NCI-H2227 (cell line): ENCODE measurements at regions not wholly inside any gene's neighbourhood (a gene's known extent, or its start where the extent isn't known, plus 50 kb on each side); places are given as distances from the start of the nearest gene placed in this dataset.
"Not testable (repeated sequence)": the region's sequence is repeated elsewhere in the genome, so short reads cannot be mapped to it uniquely, and the experiment has no call there.

Experiments used
- DNase-seq: peaks from one replicate; lab custom pipeline; 2025; ENCODE audit not compliant: unreplicated experiment; lab: John Stamatoyannopoulos, UW

DNA sequence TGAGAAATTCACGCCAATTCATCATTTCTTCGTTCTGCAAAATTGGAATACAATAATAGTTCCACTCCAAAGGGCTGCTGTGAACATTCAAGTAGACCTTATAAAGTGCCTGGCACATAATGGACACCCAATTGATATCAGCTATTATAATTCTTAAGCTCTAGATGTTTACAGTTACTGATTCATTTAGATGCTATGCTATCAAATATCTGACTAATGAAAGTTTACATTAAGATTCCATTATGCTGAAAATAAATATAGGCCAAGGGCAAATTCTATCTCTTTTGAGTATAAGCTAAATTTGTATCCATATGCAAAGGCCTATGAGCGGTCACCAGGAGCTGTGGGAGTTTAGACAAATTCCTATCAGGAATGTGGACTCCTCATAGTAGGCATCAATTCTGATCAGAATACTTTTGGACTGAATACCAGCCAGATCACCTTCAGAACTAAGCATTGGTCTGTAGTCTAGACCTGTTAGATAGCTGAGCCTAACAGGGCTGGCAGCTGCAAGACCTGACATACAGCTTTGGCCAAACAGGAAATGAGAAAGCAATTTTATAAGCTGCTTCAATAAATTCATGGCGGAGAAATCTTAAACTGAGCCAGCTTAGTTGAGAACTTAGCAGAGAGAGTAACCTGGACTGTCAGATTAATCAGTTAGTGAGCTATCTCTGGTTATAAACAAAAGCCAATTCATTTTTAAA, 384.3 kb upstream of the ACTRT1 start:
- DNase-seq, result no peak

DNA sequence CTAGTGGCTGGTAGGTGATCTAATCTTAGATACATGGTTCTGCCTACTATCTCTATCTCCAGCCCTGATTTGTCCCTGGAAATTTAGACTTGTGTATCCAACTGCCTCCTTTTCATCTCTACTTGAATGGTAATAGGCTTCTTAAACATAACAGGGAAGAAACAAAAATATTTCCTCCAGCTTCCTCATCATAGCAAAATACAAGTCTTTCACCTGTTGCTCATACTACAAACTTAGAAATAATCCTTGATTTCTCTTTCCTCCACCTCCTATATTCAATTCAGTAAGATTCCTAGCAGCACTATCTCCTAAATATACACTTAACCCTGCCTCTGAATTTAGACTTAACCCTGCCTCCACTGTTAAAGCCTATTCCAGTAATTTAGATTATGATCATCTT, 373.3 kb upstream of the ACTRT1 start:
- DNase-seq, result no peak

DNA sequence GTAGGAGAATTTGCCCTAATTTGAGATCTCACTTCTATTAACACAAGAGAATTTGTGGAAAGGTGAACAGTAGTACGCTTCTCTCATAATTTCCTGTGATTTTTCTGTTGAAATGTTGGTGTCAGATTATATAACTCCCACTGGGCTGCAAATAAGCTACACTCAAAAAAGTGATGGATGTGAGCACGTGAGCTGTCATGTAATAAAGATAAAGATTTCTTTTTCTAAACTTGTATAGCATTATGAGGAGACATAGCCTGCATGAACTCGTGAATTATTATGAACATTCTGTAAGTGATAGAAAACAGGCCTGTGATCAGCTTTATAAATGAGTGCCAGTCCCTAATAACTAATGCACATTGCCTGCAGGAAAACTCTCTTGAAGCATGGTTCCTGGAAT, 356.6 kb upstream of the ACTRT1 start:
- no peak for DNase-seq

DNA sequence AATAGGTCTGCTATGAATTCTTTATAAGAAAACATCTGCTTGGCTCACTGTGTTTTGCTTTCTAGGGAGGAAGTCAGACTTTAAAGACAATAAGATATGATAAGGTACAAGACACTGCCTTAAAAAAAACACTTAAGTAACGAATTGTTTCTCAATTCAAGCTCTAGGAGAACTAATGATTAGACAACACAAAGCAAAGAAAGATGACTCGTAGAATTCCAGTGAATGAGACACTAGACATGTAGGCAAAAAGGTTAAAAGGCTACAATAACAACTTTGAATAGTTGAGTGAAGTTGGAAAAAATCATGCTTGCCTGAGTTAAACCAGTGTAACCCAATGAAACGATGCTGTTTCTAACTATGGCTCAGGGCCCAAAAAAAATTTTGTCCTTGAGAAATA, 344.4 kb upstream of the ACTRT1 start:
- DNase-seq, result no peak

DNA sequence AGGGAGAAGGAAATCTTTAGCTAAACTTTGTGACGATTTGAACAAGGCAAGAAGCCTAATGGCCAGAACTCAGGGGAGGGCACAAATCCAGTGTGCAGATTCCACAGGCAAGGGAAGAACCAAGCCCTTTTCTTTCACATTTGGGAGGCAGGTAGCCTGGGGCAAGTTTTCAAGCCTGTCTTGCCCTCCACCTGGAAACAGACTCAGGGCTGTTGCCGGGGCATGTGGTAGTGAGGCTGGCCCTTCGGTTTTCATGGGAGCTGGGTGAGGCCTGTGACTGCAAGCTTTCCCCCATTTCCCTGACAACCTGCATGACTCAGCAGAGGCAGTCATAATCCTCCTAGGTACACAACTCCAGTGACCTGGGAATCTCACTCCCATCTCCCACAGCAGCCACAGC, 331.6 kb upstream of the ACTRT1 start:
- DNase-seq, result not testable (repeated sequence)

DNA sequence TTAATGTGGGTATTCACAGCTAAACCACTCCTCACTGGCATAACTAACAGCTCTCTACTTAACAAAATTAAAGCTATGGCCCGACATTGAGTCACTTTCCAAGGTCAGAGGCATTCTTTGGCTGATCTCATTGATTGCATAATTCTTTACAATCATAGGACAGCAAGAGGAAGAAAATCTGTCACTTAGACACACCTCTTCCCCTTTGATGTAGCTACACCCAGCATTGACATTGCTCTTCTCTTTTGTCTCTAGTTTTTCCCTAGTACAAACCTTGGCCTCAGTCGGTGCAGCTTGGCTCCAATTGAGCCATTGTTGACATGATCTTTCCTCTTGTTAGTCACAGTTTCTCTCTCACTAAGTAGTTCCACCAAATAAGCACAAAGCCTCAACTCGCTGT, 313.3 kb upstream of the ACTRT1 start:
- no peak for DNase-seq

DNA sequence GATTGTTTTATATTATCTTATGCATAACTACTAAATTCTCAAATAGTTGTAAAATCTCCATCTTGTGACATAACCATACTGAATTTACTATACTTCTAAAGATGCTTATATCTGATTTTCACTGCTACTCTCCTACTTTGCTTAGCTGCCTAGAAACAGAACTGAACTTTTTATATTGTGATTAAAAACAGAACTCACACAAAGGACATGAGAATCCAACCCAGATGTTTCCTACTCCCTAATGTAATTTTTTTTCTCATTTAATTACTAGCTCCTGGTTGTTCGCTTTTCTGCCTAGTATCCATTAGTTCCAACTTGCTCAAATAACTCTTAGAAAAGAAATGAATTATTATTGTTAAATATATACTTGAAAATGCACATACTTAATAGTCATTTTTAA, 283.5 kb upstream of the ACTRT1 start:
- DNase-seq, result no peak

DNA sequence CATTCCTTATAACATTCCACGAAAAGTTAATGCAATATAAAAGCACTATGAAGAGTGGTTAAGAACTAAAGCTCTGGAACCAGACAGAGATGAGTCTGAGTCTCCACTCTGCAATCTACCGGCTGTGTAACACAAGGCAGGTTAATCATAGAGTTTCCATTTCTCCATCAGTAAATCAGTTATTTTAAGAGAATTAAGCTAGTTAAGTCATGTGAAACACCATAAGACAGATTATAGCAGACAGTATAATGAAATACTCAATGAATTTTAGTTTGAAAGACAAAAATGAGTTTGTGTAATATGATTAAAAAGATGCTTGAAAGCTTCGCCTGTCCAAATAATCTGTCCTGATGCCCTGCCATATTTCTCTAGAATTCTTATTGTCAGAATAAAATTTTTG, 282.6 kb upstream of the ACTRT1 start:
- no peak for DNase-seq

DNA sequence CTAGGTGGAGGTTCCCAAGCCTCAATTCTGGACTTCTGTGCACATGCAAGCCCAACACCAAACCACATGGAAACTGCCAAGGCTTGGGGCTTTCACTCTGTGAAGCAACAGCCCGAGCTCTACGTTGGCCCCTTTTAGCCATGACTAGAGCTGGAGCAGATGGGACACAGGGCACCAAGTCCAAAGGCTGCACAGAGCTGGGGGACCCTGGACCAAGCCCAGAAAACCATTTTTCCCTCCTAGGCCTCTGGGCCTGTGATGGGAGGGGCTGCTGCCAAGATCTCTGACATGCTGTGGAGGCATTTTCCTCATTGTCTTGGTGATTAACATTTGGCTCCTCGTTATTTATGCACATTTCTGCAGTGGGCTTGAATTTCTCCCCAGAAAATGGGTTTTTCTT, 258.7 kb upstream of the ACTRT1 start:
- DNase-seq, result no peak

DNA sequence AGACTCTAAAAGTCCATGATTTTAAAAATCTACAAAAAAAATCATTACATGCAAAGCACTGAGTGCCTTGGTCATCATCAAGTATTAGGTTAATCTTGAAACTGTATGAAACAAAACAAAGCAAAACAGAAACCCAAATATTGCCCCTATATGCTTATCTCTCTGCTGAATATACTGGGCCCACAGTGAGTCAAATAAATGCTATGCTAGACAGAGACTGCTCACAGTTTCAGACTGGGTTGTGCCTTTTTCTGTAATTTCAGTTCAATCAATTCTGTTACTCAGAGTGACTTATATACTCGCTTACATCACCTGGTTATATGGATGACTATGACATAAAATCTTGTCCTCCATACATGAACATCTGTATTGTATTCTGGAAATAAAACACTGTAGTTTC, 257.1 kb upstream of the ACTRT1 start:
- no peak for DNase-seq

DNA sequence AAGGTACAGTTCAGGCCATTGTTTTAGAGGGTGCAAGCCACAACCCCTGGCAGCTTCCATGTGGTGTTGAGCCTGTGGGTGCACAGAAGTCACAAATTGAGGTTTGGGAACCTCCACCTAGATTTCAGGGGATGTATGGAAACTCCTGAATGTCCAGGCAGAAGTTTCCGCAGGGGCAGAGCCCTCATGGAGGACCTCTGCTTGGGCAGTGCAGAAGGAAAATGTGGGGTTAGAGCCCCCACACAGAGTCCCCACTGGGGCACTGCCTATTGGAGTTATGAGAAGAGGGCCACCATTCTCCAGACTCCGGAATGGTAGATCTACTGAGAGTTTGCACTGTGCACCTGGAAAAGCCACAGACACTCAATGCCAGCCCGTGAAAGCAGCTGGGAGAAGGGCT, 242.0 kb upstream of the ACTRT1 start:
- DNase-seq, result no peak

DNA sequence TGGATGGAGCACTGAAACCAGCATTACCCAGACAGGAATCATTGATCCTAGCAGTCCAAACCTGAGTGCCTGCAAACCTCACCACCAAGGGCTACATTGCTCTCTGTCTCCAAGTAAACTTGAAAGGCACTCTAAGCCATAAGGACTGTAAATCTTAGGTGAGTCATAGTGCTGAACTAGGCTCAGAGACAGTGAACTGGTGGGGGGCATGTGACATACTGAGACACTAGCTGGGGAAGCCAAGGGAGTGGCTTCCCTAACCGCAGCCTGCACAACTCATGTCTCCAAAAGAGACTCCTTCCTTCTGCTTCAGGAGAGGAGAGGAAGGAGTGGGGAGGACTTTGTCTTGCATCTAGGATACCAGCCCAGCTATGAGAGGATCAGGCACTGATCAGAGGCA, 235.5 kb upstream of the ACTRT1 start:
- DNase-seq, result no peak

DNA sequence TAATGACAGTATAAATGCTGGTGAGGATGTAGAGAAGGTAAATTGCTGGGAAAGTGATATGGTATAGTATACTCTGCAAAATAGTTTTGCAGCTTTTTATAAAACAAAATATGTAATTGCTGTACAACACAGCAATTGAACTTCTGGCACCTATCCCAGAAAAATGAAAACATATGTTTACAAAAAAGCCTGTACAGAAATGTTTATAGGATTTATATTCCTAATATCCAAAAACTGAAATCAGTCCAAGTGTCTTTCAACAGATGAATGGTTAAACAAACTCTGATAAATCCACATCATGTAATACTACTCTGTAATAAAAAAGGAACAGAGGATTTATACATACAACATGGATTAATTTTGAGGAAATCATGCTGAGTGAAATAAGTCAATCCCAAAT, 198.4 kb upstream of the ACTRT1 start:
- DNase-seq, result no peak

DNA sequence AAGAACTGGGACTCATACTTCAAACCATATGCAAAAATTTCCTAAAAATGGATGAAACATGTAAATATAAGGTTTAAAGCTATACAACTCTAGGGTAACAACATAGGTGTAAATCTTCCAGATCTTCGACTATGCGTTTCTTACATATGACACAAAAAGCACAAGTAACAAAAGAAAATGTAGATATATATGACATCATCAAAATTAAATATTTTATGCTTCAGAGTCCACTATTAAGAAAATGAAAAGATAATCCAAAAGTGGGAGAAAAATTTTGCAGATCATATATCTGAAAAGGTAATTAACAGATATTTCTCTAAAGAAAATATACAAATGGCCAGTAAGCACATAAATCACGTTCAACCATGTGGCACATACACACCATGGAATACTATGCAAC, 164.2 kb upstream of the ACTRT1 start:
- DNase-seq, result no peak

DNA sequence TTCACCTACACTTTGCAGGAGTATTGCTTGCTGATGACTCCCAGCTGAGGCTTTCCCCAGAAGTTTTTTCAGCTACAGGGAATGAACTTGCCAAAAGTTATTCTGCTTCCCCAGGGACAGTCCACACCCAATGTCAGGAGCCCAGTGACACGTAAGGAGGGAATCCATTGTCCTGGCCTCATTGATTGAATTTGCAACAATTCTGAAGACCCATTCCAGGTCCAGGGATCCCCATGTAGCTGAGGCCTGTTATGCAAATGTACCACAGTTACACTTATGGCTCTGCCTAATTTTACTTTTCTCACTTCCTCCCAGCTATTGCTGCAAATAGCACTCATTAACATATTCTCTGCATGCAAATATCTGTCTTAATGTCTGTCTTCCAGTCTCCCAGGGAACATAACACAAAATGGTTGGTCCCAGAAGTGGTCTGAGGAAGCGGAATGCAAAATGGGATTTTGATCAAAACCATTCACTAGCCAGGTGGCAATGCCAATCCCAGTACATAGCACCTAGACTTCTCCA, 113.7 kb upstream of the ACTRT1 start:
- DNase-seq, result no peak

DNA sequence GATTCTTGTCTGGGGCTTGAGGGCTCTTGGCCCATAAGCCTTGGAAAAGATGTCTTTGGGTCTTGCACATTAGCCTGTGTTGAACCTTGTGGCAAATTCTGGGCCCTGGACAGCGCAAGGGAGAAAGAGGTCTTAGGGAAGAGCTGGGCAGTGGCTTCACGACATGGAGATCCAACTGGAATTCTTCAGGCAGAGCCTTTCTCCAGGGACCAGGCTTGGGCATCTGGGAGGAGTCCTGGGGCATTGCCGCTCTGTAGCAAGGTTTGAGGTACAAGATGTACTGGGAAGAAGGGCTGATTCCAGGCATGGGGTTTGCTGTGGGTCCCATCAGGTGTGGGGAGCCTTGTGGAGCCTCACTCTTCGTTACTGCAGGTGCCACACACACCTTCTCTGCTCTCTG, 104.0 kb upstream of the ACTRT1 start:
- DNase-seq, result no peak

DNA sequence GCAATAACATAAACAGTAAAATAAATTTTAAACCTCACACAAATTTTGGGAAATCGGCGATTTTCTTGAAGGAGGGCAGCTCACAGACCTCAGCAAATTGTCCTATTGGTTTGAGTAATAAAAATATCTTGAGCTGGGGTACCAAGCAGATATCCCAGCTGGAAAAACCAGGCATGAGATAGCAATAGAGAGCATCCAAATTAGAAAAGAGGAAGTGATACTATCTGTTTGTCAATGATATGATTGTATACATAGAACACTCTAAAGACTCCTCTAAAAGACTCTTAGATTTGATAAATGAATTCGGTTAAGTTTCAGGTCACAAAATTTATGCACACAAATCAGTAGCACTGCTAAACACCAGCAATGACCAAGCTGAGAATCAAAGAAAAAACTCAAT, 90.5 kb upstream of the ACTRT1 start:
- DNase-seq, result no peak

DNA sequence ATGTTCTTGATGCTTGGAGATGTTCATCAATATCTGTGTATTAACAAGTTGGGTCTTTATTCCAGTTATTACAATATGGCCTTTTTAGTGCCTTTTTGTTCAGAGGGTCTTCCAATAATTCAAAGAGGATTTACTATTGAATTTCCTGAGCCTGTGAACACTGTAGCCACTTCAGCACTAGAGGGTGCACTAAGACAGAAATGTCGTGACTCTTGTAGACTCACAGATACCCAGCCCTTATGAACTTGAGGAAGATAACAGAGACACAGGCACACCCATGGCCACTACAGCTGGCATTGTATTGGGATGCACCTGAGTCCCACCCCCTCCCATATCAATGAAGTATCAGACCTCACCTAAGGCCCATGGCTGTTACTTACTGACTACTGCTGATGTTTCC, 54.4 kb upstream of the ACTRT1 start:
- DNase-seq, result no peak

DNA sequence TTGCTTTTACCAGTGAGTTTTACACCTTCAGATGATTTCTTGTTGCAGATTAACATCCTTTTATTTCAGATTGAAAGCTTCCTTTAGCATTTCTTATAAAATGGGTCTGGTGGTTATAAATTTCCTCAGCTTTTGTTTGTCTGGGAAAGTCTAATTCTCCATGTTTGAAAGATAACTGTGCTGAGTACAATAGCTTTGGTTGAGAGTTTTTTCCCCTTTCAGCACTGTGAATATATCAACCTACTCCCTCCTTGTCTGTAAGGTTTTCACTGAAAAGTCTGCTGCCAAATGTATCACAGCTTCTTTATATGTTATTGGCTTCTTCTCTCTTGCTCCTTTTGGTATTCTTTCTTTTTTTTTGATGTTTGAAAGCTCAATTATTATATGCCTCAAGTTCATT, 53.5 kb upstream of the ACTRT1 start:
- DNase-seq, result no peak
